H9 (cell line): ENCODE measurements at regions not wholly inside any gene's neighbourhood (a gene's known extent, or its start where the extent isn't known, plus 50 kb on each side); places are given as distances from the start of the nearest gene placed in this dataset.

Experiments used
- DNase-seq: peaks from one replicate; pipeline ENCODE4 v3.0.0-alpha.2; 2017
- H2AFZ ChIP-seq: one replicate; pipeline ENCODE4 v1.6.1; 2013; ENCODE audit warnings: mild to moderate bottlenecking, low read length, control low read depth, moderate library complexity
- H2AK5ac ChIP-seq: 2 replicates; pipeline ENCODE4 v1.6.1; 2013; ENCODE audit warnings: low read length, control low read depth, mixed read lengths; ENCODE audit not compliant: insufficient read length
- H2BK120ac ChIP-seq: one replicate; pipeline ENCODE4 v1.6.1; 2013; ENCODE audit warnings: low read depth, mild to moderate bottlenecking, low read length, control low read depth, inconsistent platforms; ENCODE audit not compliant: poor library complexity, severe bottlenecking
- H2BK12ac ChIP-seq: 2 replicates; pipeline ENCODE4 v1.6.1; 2013; ENCODE audit warnings: low read length, control low read depth, mixed read lengths, low read depth; ENCODE audit not compliant: insufficient read length
- H2BK15ac ChIP-seq: 2 replicates; pipeline ENCODE4 v1.6.1; 2013; ENCODE audit warnings: low read depth, low read length, control low read depth
- H2BK20ac ChIP-seq: one replicate; pipeline ENCODE4 v1.6.1; 2013; ENCODE audit warnings: low read depth, mild to moderate bottlenecking, low read length, control low read depth, inconsistent platforms; ENCODE audit not compliant: poor library complexity, severe bottlenecking
- H2BK5ac ChIP-seq: 2 replicates; pipeline ENCODE4 v1.6.1; 2013; ENCODE audit warnings: low read length, control low read depth, mixed read lengths; ENCODE audit not compliant: insufficient read length
- H3K14ac ChIP-seq: 2 replicates; pipeline ENCODE4 v1.6.1; 2013; ENCODE audit warnings: low read length, control low read depth; ENCODE audit not compliant: insufficient read depth
- H3K18ac ChIP-seq: 2 replicates; pipeline ENCODE4 v1.6.1; 2013; ENCODE audit warnings: low read depth, mild to moderate bottlenecking, mixed read lengths, low read length, control low read depth; ENCODE audit not compliant: insufficient read length
- H3K23ac ChIP-seq: 2 replicates; pipeline ENCODE4 v1.6.1; 2013; ENCODE audit warnings: low read length, control low read depth, mixed read lengths, low read depth; ENCODE audit not compliant: insufficient read length
- H3K23me2 ChIP-seq: 2 replicates; pipeline ENCODE4 v1.6.1; 2013; ENCODE audit warnings: low read depth, mild to moderate bottlenecking, mixed read lengths, low read length, control low read depth; ENCODE audit not compliant: insufficient read length, poor library complexity, severe bottlenecking
- H3K27ac ChIP-seq: 2 replicates; pipeline ENCODE4 v1.5.1; 2013; ENCODE audit warnings: low read length, control low read depth, mixed read lengths, low read depth; ENCODE audit not compliant: insufficient read length
- H3K27me3 ChIP-seq: 2 replicates; pipeline ENCODE4 v1.6.1; 2013; ENCODE audit warnings: low read length, control low read depth, inconsistent platforms; ENCODE audit not compliant: insufficient read depth
- H3K4ac ChIP-seq: 2 replicates; pipeline ENCODE4 v1.6.1; 2013; ENCODE audit warnings: low read depth, mild to moderate bottlenecking, control low read depth, inconsistent platforms, low read length, moderate library complexity
- H3K4me1 ChIP-seq: 2 replicates; pipeline ENCODE4 v1.6.1; 2013; ENCODE audit warnings: low read length, control low read depth, inconsistent platforms; ENCODE audit not compliant: insufficient read depth
- H3K4me2 ChIP-seq: 2 replicates; pipeline ENCODE4 v1.6.1; 2013; ENCODE audit warnings: low read length, control low read depth, mixed read lengths; ENCODE audit not compliant: insufficient read length, insufficient read depth
- H3K56ac ChIP-seq: 2 replicates; pipeline ENCODE4 v1.6.1; 2013; ENCODE audit warnings: low read depth, mild to moderate bottlenecking, mixed read lengths, low read length, control low read depth; ENCODE audit not compliant: insufficient read length
- H3K79me1 ChIP-seq: 2 replicates; pipeline ENCODE4 v1.6.1; 2013; ENCODE audit warnings: low read depth, mild to moderate bottlenecking, moderate library complexity, low read length, control low read depth, inconsistent platforms; ENCODE audit not compliant: insufficient read depth, poor library complexity, severe bottlenecking
- H3K79me2 ChIP-seq: 2 replicates; pipeline ENCODE4 v1.6.1; 2013; ENCODE audit warnings: low read length, control low read depth, inconsistent platforms; ENCODE audit not compliant: insufficient read depth
- H3K9ac ChIP-seq: 2 replicates; pipeline ENCODE4 v1.6.1; 2013; ENCODE audit warnings: low read length, control low read depth, mixed read lengths; ENCODE audit not compliant: insufficient read length; ENCODE audit errors: extremely low read depth
- H3K9me3 ChIP-seq: one replicate; pipeline ENCODE4 v1.6.1; 2013; ENCODE audit warnings: low read depth, low read length, inconsistent platforms; ENCODE audit not compliant: control insufficient read depth
- H3T11ph ChIP-seq: one replicate; pipeline ENCODE4 v1.6.1; 2013; ENCODE audit warnings: mild to moderate bottlenecking, low read length, control low read depth, inconsistent platforms
- H4K20me1 ChIP-seq: one replicate; pipeline ENCODE4 v1.6.1; 2013; ENCODE audit not compliant: control insufficient read depth, insufficient read length, insufficient read depth
- H4K5ac ChIP-seq: 2 replicates; pipeline ENCODE4 v1.6.1; 2013; ENCODE audit warnings: low read depth, mild to moderate bottlenecking, mixed read lengths, low read length, control low read depth; ENCODE audit not compliant: insufficient read length
- H4K8ac ChIP-seq: replicated peaks from 2 replicates; pipeline ENCODE4 v1.6.1; 2013; ENCODE audit warnings: low read length, control low read depth, mixed read lengths, low read depth; ENCODE audit not compliant: insufficient read length
- H4K91ac ChIP-seq: 2 replicates; pipeline ENCODE4 v1.6.1; 2013; ENCODE audit warnings: low read depth, mild to moderate bottlenecking, moderate library complexity, mixed read lengths, low read length, control low read depth; ENCODE audit not compliant: insufficient read length
- H3K27ac Mint-ChIP-seq, 3 experiments: 2 replicates in 2 of 3; 3 replicates in 1 of 3; pipeline ENCODE4 v1.8.0; 2020 to 2021; ENCODE audit warnings: mixed read lengths in 3 of 3, mild to moderate bottlenecking in 1 of 3, moderate library complexity in 1 of 3
- H3K27me3 Mint-ChIP-seq: 2 replicates; pipeline ENCODE4 v1.8.0; 2021; ENCODE audit warnings: low read depth, mild to moderate bottlenecking, moderate library complexity, mixed read lengths
- H3K36me3 Mint-ChIP-seq, 3 experiments: 2 replicates in 2 of 3; 3 replicates in 1 of 3; pipeline ENCODE4 v1.8.0; 2020 to 2021; ENCODE audit warnings: low read depth in 3 of 3, mixed read lengths in 3 of 3; ENCODE audit not compliant: insufficient read depth in 1 of 3
- H3K4me1 Mint-ChIP-seq, 2 experiments: 2 replicates each; pipeline ENCODE4 v1.8.0; 2020; ENCODE audit warnings: mixed read lengths in 2 of 2
- H3K4me3 Mint-ChIP-seq, 2 experiments: 2 replicates in 1 of 2; 3 replicates in 1 of 2; pipeline ENCODE4 v1.8.0; 2020 to 2021; ENCODE audit warnings: mild to moderate bottlenecking in 2 of 2, mixed read lengths in 2 of 2, moderate library complexity in 1 of 2
- H3K9me3 Mint-ChIP-seq, 2 experiments: 2 replicates in 1 of 2; 3 replicates in 1 of 2; pipeline ENCODE4 v1.8.0; 2020; ENCODE audit warnings: mild to moderate bottlenecking in 2 of 2, mixed read lengths in 2 of 2, moderate library complexity in 1 of 2
- CTCF ChIP-seq: fragments of 200-600 bp; sonication (generic); conservative IDR thresholded peaks from 3 replicates; pipeline ENCODE4 v1.8.0; 2021; ENCODE audit warnings: antibody characterized with exemption, mild to moderate bottlenecking
- WGBS: extraction: QIAGEN DNeasy Blood & Tissue Kit; methylation state at CpG from one replicate; pipeline ENCODE4 v1.1.7; 2013; ENCODE audit warnings: missing lambda C conversion rate, low lambda C conversion rate, mixed read lengths; ENCODE audit not compliant: insufficient read length; ENCODE audit errors: extremely low coverage; 5-methylcytosine and 5-hydroxymethylcytosine counted together

GRCh38 chr1:29849991-29850757 is 613.9 kb downstream of the PTPRU start:
- no peak for TF ChIP-seq CTCF
- Histone ChIP-seq H3K79me2 (no peaks in the 10 kb centered on the region), H2BK20ac (no peak overlapping the region), H4K91ac (no peak overlapping the region), H4K5ac (no peak overlapping the region), H3K56ac (no peak overlapping the region), H3K14ac (no peak overlapping the region), H4K20me1 (no peaks in the 10 kb centered on the region), H2BK12ac (no peak overlapping the region), H2AFZ (no peak overlapping the region), H2BK5ac (no peak overlapping the region), H3K18ac (no peak overlapping the region), H2BK15ac (no peak overlapping the region), H3K23me2 (no peaks in the 10 kb centered on the region), H2AK5ac (no peak overlapping the region), H3K9me3 (no peaks in the 10 kb centered on the region), H2BK120ac (no peak overlapping the region), H3K27me3 (no peaks in the 10 kb centered on the region), H4K8ac (no peak overlapping the region), H3K4me1 (no peaks in the 10 kb centered on the region), H3T11ph (no peak overlapping the region), H3K4me2 (no peak overlapping the region), H3K4ac (no peak overlapping the region), H3K9ac (no peak overlapping the region), H3K23ac (no peak overlapping the region), H3K27ac (no peak overlapping the region), H3K79me1 (no peaks in the 10 kb centered on the region)
- DNase-seq, result no peak
- Mint-ChIP-seq H3K4me3 (no peak overlapping the region), H3K9me3 (no peaks in the 10 kb centered on the region), H3K27ac (no peak overlapping the region), H3K27me3 (peaks cover 2% of the 10 kb centered on the region; the same call in 1 of the 2 replicates), H3K36me3 (no peaks in the 10 kb centered on the region), H3K4me1 (no peaks in the 10 kb centered on the region; a peak in 1 of 4 replicates)
- no CpG with 5 or more reads among the region's 14 CpGs for WGBS
